ENCODE measurements at regions not wholly inside any gene's neighbourhood (a gene's known extent, or its start where the extent isn't known, plus 50 kb on each side); places are given as distances from the start of the nearest gene placed in this dataset.

DNA sequence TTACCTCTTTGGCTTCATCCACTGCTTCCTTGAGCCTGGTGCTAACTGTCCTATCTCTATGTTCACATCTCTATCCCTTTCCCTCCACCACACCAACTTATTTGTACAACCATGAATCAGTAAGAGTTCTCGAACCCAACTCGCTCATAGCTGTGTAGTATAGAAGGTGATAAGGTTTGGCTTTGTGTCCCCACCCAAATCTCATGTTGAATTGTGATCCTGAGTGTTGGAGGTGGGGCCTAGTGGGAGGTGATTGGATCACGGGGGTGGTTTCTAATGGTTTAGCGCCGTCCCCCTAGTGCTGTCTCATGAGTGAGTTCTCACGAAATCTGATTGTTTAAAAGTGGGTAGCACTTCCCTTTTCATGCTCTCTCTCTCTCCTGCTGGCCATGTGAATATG, 235.6 kb upstream of the FMN2 start:
- TF ChIP-seq, protein P1, sequence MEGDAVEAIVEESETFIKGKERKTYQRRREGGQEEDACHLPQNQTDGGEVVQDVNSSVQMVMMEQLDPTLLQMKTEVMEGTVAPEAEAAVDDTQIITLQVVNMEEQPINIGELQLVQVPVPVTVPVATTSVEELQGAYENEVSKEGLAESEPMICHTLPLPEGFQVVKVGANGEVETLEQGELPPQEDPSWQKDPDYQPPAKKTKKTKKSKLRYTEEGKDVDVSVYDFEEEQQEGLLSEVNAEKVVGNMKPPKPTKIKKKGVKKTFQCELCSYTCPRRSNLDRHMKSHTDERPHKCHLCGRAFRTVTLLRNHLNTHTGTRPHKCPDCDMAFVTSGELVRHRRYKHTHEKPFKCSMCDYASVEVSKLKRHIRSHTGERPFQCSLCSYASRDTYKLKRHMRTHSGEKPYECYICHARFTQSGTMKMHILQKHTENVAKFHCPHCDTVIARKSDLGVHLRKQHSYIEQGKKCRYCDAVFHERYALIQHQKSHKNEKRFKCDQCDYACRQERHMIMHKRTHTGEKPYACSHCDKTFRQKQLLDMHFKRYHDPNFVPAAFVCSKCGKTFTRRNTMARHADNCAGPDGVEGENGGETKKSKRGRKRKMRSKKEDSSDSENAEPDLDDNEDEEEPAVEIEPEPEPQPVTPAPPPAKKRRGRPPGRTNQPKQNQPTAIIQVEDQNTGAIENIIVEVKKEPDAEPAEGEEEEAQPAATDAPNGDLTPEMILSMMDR (conservative IDR thresholded peaks at IDR 0.05): no peak
- no peak for TF ChIP-seq EZH2 (IDR thresholded peaks at IDR 0.05; ENCODE audit: low read depth)

Measured in PC-9 (cell line).